Right renal cortex interstitium (tissue), 3 donors: ENCODE measurements at regions not wholly inside any gene's neighbourhood (a gene's known extent, or its start where the extent isn't known, plus 50 kb on each side); places are given as distances from the start of the nearest gene placed in this dataset.

Experiments used
- DNase-seq, 3 donors: peaks; one replicate each; pipeline ENCODE4 v3.0.0-alpha.2; 2013; ENCODE audit warnings: low read depth in 3 of 3, low spot score in 2 of 3

DNA sequence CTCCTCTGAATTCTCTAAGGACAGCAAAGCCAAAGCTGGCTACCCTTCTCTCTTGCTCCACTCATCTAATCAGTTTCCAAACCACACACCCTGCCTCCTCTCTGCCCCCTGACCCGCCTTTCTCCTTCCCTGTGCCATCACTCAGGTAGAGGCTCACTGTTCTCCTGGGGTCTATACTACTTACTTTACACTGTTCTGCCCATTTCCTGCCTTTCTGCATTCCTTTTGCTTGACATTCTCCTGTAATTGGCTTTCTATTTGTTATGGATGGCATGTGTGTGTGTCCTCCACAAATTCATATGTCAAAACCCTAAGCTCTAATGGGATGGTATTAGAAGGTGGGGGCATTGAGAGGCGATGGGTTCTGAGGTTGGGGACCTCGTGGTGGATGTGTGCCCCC lies 675.2 kb upstream of the ID2 start:
- DNase-seq = no peak

DNA sequence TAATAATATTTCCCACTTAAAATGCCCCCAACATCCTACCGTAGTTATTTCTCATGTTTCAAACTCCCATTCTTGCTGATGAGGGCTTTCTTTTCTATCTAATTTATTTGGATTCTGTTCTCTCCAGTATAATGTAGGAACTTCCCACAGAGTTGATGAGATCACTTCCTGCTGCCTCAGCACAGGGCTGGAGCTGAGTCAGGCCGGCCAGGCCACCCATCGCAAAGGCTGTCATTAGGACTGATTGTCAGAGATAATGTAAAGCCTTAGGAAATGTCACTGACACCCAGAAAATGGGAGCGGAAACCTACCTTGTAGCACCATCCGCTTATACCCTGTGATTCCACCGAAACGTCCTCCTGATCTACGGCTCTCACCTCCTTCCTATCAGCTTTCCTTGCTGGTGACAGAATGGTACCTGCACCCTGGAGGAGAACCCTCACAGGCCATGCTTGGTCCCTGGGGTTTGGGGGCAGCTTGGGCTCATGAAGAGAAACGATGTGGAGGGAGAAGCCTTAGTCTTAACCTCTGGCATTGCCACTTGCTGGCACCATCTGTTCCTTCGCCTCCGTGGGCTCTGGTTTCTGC lies 672.8 kb upstream of the ID2 start:
- DNase-seq = no peak

GRCh38 chr2:8015848-8016600 lies 665.8 kb upstream of the ID2 start:
- no peak for DNase-seq

- DNase-seq = no peak
Observed at GRCh38 chr2:8016688-8017087, 665.2 kb upstream of the ID2 start.

- DNase-seq = no peak
Observed at GRCh38 chr2:8018956-8019355, 662.9 kb upstream of the ID2 start.

GRCh38 chr2:8019934-8020333 lies 661.9 kb upstream of the ID2 start:
- DNase-seq = no peak

DNA sequence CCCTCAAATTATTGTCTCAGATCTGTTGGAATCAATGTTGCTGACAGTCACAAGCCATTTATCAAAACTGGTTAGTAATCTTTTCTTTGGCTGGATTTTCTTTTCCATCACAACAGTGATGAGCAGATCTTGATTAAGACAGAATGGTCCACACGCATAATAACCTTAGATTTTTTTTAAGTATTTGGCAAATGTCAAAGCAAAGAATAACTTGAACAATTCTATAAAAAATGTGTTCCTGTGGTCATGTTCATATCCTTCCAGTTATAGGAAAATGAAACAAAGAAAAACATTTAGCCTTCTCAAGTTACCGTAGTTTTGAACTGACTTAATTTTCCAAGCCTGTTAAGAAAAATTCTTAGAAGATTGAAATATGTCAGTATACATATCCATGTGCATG lies 659.9 kb upstream of the ID2 start:
- DNase-seq = no peak

DNA sequence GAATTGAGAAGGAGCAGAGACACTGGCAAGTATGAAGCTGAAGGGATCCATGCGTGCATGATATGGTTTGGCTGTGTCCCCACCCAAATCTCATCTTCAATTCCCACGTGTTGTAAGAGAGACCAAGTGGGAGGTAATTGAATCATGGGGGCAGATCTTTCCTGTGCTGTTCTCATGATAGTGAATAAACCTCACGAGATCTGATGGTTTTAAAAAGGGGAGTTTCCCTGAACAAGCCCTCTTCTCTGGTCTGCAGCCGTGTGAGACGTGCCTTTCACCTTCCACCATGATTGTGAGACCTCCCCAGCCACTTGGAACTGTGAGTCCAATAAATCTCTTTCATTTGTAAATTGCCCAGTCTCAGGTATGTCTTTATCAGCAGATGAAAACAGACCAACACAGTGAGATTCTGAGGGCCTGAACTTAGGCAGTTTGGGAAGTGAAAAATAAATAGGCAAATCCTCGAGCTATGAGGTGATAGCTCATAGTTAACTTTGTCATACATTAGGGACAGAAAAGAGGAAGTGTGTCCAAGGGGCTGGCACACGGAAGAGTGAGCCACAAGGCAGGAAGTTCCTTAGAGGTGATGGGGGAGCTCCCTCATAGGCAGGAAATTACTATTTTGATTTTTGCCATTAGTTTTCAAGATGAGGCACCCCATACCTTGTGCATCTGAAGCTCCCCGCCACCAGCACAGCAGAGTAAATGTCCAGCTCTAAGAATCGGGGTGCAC lies 658.8 kb upstream of the ID2 start:
- DNase-seq = no peak

DNA sequence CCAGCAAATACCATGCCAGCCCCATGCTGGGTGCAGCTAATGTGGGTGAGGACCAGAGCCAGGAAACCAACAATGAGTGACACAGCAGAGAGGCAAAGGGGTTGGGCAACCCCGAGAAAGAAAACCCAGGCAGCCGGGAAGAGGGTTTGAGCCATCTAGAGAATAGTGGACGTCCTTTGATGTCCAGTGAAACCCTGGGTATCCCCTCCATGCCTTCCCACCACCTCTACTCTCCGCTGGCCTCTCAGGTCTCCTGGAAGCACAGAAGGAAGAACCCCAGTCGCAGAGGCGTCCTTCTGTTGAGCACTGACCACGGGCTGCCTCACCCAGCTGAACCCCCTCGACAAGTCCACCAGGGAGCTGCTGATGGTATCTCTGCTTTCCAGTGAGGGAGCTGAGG lies 657.4 kb upstream of the ID2 start:
- no peak for DNase-seq

DNA sequence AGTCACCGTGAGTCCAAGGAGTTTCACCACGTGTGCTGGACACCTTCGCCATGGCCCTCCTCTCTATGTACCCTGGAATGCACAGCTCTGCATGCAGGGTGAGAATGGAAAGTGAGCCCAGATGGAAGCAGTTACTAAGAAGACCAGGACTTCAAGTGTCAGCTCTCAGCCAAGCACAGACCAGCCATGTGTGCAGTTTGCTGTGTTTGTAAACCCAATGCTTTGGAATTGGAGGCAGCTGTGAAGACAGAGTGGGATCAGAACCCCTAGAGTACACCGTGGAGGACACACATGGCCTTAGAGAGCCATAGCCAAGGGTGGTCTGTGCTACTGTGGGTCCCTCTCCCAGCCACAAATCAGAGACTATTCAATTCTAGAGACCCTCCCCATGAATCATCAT lies 655.5 kb upstream of the ID2 start:
- DNase-seq = no peak

GRCh38 chr2:8027387-8027786 lies 654.5 kb upstream of the ID2 start:
- DNase-seq = no peak

- DNase-seq = no peak
Observed at GRCh38 chr2:8028036-8028435, 653.8 kb upstream of the ID2 start.

GRCh38 chr2:8028436-8028835 lies 653.4 kb upstream of the ID2 start:
- no peak for DNase-seq

- DNase-seq = no peak
Observed at GRCh38 chr2:8028981-8029380, 652.9 kb upstream of the ID2 start.

GRCh38 chr2:8030573-8031303 lies 651.1 kb upstream of the ID2 start:
- no peak for DNase-seq

- DNase-seq = no peak
Observed at GRCh38 chr2:8031370-8031769, 650.5 kb upstream of the ID2 start.

DNA sequence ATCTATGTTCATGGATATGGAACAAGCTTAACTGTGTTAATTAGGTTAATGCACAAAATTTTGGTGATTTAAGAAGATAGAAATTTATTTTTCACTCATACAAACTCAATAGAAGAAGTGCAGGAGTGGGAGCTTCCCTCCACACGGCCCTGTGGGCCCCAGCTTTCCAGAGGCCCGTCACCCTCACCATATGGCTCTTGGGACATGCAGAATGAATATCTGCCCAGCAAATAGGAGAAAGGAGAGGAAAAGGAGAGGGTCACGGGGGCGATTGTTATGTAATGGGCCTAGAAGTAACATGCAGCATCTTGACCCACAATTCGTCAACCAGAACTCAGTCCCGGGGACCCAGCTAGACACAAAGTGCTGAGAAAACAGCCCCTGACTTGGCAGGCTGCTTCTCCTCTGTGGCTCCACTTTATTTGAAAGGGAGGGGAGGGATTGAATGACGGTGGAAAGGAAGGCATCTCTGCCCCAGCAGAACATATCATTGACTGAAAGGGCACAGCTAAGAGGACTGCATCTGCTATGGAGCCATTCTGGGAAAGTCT lies 648.2 kb upstream of the ID2 start:
- no peak for DNase-seq

GRCh38 chr2:8036366-8036765 lies 645.5 kb upstream of the ID2 start:
- no peak for DNase-seq

DNA sequence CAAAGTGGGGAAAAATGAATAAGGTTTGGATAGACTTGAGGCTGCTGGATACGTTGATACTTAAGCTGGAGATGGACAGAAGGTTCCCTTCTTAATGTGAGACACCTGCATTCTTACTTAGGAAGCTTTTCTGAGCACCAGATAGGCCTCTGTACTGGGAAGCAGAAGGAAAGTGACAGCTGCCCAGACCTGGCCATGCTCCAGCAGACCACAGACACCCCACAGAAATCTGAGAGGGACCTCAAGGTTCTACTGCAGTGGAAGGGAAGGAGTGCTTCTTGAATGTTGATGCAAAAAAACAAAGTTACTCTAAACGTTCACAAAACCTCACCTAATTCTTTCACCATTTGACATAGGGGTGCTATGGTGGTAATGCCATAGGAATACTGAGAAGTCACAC lies 642.1 kb upstream of the ID2 start:
- DNase-seq = no peak

DNA sequence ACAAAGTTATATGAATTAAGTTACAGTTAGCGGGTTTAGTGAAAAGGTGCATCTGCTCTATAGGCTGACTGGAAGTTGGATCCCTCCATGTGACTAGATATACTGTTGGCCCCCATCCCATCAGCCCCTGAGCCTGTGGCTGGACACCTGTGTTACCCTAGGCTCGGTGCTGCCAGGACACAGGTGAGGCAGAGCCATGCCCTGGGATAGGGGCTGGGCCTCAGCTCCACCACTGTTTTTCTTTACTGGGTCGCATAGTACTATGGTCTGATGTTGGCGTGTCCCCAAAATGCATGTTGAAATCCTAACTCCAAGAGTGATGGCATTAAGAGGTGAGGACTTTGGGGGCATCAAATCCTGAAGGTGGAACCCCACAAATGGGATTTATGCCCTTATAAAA lies 638.6 kb upstream of the ID2 start:
- DNase-seq = no peak

GRCh38 chr2:8044046-8044594 lies 637.7 kb upstream of the ID2 start:
- no peak for DNase-seq
